Uterus (tissue), 3 donors: ENCODE measurements at regions not wholly inside any gene's neighbourhood (a gene's known extent, or its start where the extent isn't known, plus 50 kb on each side); places are given as distances from the start of the nearest gene placed in this dataset.

Experiments used
- DNase-seq, 2 donors: peaks; one replicate each; pipeline ENCODE4 v3.0.0-alpha.2; 2019 to 2020
- H3K27ac ChIP-seq, 2 donors: fragments of 200-600 bp; sonication (generic); 1 replicate in 1 of 2; 2 replicates in 1 of 2; pipeline ENCODE4 v1.5.1; 2016 to 2018
- H3K27me3 ChIP-seq, 2 donors: fragments of 200-600 bp; sonication (generic); one replicate each; pipeline ENCODE4 v1.5.1; 2018 to 2019; ENCODE audit warnings: control low read depth in 1 of 2
- H3K36me3 ChIP-seq, 2 donors: fragments of 200-600 bp; sonication (generic); one replicate each; pipeline ENCODE4 v1.5.1; 2019; ENCODE audit warnings: control low read depth in 1 of 2
- H3K4me1 ChIP-seq, 2 donors: fragments of 200-600 bp; sonication (generic); one replicate each; pipeline ENCODE4 v1.5.1; 2018 to 2019; ENCODE audit warnings: control low read depth in 1 of 2
- H3K4me3 ChIP-seq, 2 donors: fragments of 200-600 bp; sonication (generic); 1 replicate in 1 of 2; 2 replicates in 1 of 2; pipeline ENCODE4 v1.5.1; 2018 to 2019; ENCODE audit warnings: mild to moderate bottlenecking in 1 of 2
- H3K9me3 ChIP-seq, 2 donors: fragments of 200-600 bp; sonication (generic); one replicate each; pipeline ENCODE4 v1.5.1; 2019; ENCODE audit warnings: control low read depth in 1 of 2
- CTCF ChIP-seq, 4 experiments: fragments of 200-600 bp in 2 of 4; fragments of 450-650 bp in 2 of 4; sonication (generic) in 2 of 4; IDR thresholded peaks; one replicate each; pipeline ENCODE4 v1.5.1; 2016 to 2019; ENCODE audit warnings: antibody characterized with exemption in 4 of 4, mild to moderate bottlenecking in 2 of 4, moderate library complexity in 1 of 4
- POLR2A ChIP-seq, 2 donors: fragments of 450-650 bp; IDR thresholded peaks; one replicate each; pipeline ENCODE4 v1.6.1; 2016; ENCODE audit warnings: antibody characterized with exemption in 2 of 2, mild to moderate bottlenecking in 1 of 2, moderate library complexity in 1 of 2
- intact Hi-C: fragments of 100-400 bp; cut with DNase I; formaldehyde crosslinking; loops from one replicate; pipeline ENCODE4 v1.15.1; 2023; ENCODE audit warnings: low total_unique reads
- donor health status: DM: yes; HTN: yes; CAD: no.

- H3K27me3 ChIP-seq, result no peaks in the 10 kb centered on the region
- no peaks in the 10 kb centered on the region for H3K36me3 ChIP-seq
- intact Hi-C loops, result no loop called here
- DNase-seq, result no peak
- TF ChIP-seq POLR2A (IDR thresholded peaks at IDR 0.05) (no peak), CTCF (IDR thresholded peaks at IDR 0.05) (no peak)
- H3K4me1 ChIP-seq, result no peaks in the 10 kb centered on the region
- no peak overlapping the region for H3K4me3 ChIP-seq
- no peaks in the 10 kb centered on the region for H3K9me3 ChIP-seq
- no peak overlapping the region for H3K27ac ChIP-seq
Observed at GRCh38 chr5:57417320-57417719, 65.3 kb downstream of the ACTBL2 start.

- no peaks in the 10 kb centered on the region for H3K4me1 ChIP-seq
- no peaks in the 10 kb centered on the region for H3K27me3 ChIP-seq
- no peaks in the 10 kb centered on the region for H3K36me3 ChIP-seq
- no peak for TF ChIP-seq CTCF (IDR thresholded peaks at IDR 0.05)
- TF ChIP-seq POLR2A (IDR thresholded peaks at IDR 0.05), result no peak
- H3K27ac ChIP-seq, result no peak overlapping the region
- H3K9me3 ChIP-seq, result no peaks in the 10 kb centered on the region
- H3K4me3 ChIP-seq, result no peak overlapping the region
- intact Hi-C loops, result no loop called here
- no peak for DNase-seq
Observed at GRCh38 chr5:57416278-57416994, 66.2 kb downstream of the ACTBL2 start.

DNA sequence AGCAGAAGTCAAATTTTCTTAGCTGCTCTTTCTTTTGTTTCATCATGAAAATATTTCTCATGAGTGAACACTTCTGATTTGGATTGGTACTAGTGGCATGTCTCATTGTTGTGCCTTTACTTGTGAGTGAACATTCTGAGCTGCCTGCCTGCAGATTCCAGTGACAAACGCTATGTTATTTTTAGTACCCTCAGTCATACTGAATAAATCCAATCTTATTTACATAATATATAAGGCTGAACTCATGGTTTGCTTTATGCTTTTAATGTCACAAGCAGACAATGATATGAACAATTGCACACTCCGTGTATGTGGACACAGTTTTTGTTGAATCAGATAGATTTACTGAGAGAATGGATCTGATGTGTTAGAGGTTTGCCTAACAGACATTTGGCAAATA lies 67.8 kb downstream of the ACTBL2 start:
- Histone ChIP-seq H3K4me3 (no peak overlapping the region), H3K9me3 (no peaks in the 10 kb centered on the region), H3K4me1 (no peaks in the 10 kb centered on the region), H3K27me3 (no peaks in the 10 kb centered on the region), H3K27ac (no peak overlapping the region), H3K36me3 (no peaks in the 10 kb centered on the region)
- DNase-seq, result no peak
- TF ChIP-seq CTCF (IDR thresholded peaks at IDR 0.05) (no peak), POLR2A (IDR thresholded peaks at IDR 0.05) (no peak)
- intact Hi-C loops, result no loop called here

GRCh38 chr5:57414191-57414590 lies 68.4 kb downstream of the ACTBL2 start:
- no peak overlapping the region for H3K4me3 ChIP-seq
- intact Hi-C loops, result no loop called here
- no peaks in the 10 kb centered on the region for H3K36me3 ChIP-seq
- no peak for DNase-seq
- no peaks in the 10 kb centered on the region for H3K4me1 ChIP-seq
- H3K9me3 ChIP-seq, result no peaks in the 10 kb centered on the region
- no peaks in the 10 kb centered on the region for H3K27me3 ChIP-seq
- H3K27ac ChIP-seq, result no peak overlapping the region
- TF ChIP-seq POLR2A (IDR thresholded peaks at IDR 0.05) (no peak), CTCF (IDR thresholded peaks at IDR 0.05) (no peak)

- Histone ChIP-seq H3K36me3 (no peaks in the 10 kb centered on the region), H3K27ac (no peak overlapping the region), H3K9me3 (no peaks in the 10 kb centered on the region), H3K27me3 (no peaks in the 10 kb centered on the region), H3K4me1 (no peaks in the 10 kb centered on the region), H3K4me3 (no peak overlapping the region)
- no peak for DNase-seq
- intact Hi-C loops, result no loop called here
- TF ChIP-seq CTCF (IDR thresholded peaks at IDR 0.05) (no peak), POLR2A (IDR thresholded peaks at IDR 0.05) (no peak)
Observed at GRCh38 chr5:57413145-57413544, 69.5 kb downstream of the ACTBL2 start.
